Activated CD4-positive, alpha-beta T cell treated with anti-CD3 and anti-CD28 coated beads for 4 hours (primary cell): ENCODE measurements at regions not wholly inside any gene's neighbourhood (a gene's known extent, or its start where the extent isn't known, plus 50 kb on each side); places are given as distances from the start of the nearest gene placed in this dataset.
"Not testable (repeated sequence)": the region's sequence is repeated elsewhere in the genome, so short reads cannot be mapped to it uniquely, and the experiment has no call there.

Source experiments
- DNase-seq, 2 donors: peaks; one replicate each; pipeline ENCODE4 v3.0.0-alpha.2; 2020

DNA sequence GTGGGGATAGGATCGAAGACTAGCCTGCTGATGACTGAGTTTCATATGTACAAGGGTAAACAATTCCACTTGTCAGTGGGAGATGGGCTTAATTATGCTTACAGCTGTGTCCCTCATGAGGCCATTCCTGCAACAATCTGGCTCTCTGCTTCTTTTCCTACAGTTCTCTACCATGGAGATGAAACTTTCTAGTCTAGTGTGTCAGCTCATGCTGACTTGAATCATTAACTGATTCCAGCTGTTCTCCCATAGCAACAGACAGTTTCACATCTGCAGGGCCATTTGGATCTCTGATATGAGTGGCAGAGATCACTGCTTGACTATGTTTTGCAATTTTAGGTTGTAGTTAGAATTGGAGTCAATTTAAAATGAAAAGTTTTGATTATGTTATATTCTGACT lies 1251.7 kb upstream of the RAG2 start:
- DNase-seq: no peak

DNA sequence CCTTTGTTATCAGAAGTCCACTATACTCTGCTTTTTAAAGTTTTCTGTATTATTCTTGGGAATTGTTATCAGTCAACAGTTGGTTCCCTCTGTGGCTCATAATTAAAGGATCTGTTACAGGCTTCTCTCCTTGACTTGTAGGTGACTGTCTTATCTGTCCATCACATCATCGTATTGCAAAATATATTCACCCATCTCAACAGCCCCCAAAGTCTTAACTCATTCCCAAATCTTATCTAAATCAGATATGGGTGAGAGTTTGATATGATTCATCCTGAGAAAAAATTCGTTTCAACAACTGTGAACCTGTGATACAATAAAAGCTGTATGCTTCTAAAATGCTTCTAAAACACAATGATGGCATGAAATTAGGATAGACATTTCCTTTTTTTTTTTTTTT lies 1245.6 kb upstream of the RAG2 start:
- no peak for DNase-seq

DNA sequence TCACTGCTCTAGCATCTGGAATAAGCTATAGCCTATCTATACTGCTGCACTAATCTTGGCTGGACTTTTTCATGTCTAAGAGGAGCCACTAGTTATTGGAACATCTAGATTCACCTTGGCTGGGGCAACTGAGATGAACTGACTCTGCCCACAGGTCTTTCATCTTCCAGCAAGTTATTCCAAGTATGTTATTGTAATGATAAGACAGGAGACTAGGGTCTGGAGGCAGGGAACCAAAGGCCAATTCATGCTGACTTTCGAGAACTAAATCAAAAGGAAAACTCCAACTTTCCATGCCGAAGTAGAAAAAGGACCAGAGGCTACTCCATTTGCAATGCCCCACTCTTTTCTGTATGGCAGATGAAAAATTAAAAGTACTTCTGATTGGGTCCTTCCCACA lies 1243.0 kb upstream of the RAG2 start:
- no peak for DNase-seq

DNA sequence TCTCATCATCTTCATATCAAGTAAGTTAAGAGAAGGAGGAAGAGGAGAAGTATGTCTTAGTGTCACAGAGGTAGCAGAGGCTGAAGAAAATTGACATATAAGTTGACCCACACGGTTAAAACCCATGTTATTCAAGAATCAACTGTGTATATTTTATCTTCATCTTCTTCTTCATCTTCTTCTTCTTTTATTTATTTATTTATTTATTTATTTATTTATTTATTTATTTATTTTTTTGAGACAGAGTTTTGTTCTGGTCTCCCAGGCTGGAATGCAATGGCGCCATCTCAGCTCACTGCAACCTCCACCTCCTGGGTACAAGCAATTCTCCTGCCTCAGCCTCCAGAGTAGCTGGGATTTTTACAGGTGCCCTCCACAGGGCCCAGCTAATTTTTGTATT lies 1242.3 kb upstream of the RAG2 start:
- DNase-seq: not testable (repeated sequence)

DNA sequence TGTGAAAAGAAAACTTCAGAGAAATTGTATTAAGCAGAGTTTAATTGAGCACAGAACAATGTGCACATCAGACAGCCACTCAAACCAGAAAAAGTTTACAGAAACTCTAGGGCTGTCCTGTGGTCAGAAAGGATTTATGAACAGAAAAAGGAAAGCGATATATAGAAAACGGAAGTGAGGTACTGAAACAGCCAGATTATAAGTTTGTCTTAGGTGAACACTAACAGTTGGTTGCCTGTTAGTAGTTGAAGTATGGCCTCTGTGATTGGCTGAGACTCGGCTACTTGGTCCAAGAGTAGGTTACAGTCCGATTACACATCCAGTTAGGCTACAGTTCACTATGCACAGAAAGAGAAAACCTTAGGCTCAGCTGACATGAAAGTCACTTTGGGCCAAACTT lies 1232.5 kb upstream of the RAG2 start:
- DNase-seq: no peak

DNA sequence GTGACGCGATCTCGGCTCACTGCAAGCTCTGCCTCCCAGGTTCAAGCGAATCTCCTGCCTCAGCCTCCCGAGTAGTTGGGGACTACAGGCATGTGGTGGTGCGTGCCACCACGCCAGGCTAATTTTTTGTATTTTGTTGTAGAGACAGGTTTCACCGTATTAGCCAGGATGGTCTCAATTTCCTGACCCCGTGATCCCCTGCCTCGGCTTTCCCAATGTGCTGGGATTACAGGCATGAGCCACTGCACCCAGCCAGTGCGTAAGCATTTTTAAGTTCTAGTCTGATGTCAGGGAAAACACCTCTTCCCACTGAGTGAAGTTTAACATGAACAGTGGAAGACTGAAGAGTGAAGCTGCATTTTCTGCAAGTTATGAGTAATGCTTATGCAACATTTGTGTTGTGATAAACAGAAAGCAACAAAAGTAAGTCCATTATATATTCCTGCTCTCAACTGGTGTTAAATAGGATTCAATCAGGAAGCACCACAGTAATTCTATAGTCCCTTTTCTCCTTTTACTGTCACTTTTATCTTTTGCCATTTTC lies 1219.8 kb upstream of the RAG2 start:
- DNase-seq: no peak

DNA sequence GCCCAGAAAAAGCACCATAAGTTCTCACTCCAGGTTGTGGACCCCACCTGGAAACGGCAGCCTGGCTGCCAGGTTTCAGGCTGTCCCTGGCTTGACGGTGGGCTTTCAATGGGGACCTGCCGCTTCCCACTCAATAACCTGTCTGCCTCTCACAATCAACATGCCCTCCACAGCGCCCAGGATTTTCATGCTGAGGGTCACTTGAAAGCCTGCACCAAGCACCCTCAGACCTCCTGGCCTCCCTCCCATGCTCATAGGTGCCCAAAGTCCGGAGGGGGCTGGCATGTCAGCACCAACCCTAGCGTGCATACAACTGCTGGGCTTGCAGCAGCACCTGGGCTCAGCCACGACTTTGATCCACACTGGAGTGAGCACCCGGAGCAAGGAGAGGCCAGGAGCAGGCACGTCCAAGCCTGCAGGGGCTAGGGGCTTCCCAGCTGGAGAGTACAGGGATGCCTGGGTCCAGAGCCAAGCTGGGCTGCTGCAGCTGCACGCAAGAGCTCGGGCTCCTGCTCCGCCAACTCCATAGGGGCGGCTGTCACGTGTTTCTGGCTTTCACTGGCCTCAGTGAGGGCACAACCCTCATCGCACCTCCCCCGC lies 1214.3 kb upstream of the RAG2 start:
- no peak for DNase-seq

DNA sequence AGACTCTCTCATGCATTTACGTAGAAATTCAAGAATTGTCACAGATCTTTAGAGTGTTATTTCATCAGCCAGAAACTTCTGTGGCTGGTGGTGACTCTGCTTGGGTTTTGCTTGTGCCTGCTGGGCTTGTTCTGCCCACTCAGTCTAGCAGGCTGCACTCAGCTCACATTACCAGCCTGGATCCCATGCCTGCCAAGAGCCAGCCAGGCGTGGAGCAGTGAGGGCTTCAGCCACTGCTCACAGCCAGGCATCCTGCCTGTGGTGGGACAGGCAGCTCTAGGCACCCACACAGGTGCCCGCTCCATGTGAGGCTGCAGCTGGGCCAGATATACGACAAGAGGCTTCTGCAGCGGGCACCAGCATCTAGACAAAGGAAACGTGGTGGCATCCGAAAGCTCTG lies 1213.3 kb upstream of the RAG2 start:
- DNase-seq: no peak

DNA sequence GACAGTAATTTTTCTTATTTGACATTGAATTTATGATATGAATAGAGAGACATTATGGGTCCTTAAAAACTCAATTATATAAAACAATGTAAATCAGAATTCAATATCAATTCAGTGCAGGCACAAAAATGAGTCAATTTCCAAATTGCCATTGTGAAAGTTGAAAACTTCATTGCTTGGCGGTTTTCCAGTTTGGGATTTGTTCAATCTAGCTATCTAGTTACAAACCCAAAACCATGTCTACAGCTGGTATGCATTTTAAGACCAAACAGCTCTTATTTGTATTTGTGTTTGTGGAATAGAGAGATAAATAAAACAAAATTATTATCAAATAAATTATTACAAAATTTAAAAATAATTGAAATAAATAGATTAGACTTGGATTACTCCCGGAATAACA lies 1206.6 kb upstream of the RAG2 start:
- DNase-seq: no peak

DNA sequence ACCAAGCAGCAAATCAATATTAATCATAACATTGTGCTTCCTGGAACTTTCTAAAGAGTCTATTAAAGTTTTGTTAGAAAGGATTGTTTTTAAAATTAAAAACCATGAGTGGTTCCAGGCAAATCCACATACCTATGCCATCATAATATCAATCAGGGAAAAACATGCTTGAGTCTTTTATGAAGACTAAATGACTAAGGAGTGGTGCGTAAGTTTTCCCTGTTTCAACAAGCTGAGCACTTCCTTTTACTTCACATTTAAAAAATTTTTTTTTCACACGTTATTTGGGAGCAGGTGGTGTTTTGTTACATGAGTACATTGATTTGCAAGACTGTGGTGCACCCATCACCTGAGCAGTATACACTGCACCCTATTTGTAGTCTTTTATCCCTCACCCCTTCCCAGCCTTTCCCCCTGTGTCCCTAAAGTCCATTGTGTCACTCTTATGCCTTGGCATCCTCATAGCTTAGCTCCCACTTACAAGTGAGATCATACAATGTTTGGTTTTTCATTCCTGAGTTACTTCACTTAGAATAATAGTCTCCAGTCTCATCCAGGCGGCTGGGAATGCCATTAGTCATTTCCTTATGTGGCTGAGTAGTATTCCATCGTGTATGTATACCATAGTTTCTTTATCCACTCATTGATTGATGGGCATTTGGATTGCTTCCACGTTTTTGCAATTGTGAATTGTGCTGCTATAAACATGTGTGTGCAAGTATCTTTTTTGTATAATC lies 1190.3 kb upstream of the RAG2 start:
- DNase-seq: no peak

DNA sequence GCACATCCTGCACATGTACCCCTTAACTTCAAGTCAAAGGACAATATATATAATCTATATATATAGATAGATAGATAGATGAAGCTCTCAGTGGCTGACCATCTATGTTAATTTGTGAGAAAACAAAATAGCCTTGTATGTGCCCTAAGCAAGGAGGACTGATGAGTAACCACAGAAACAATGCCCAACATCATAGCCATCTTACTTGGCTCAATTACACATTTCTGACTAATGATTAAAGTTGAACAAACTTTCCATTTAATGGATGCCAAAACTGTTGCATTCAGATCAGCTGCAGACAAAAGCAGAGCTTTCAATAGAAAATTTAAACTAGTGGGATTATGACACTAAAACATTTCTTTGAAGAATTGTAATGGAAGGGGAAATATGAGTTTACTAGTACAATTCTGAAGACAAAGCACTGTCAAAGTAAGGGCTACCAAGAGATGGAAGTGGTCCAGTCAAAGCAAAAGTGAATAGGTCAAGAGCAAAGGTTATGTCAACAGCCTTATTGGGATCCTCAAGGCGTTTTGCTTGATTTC lies 1188.2 kb upstream of the RAG2 start:
- no peak for DNase-seq

DNA sequence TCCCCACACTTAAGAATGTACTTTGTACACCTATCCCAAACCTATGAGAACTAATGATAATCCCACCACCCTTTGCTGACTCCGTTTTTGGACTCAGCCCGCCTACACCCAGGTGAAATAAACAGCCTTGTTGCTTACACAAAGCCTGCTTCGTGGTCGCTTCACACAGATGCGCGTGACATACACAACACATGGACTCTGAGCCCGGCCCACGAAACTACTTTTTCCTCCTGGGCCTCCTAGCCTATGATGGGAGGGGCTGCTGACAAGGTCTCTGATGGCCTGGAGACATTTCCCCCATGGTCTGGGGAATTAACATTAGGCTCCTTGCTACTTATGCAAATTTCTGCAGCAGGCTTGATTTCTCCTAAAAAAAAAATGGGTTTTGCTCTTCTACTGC lies 1176.4 kb upstream of the RAG2 start:
- DNase-seq: no peak

DNA sequence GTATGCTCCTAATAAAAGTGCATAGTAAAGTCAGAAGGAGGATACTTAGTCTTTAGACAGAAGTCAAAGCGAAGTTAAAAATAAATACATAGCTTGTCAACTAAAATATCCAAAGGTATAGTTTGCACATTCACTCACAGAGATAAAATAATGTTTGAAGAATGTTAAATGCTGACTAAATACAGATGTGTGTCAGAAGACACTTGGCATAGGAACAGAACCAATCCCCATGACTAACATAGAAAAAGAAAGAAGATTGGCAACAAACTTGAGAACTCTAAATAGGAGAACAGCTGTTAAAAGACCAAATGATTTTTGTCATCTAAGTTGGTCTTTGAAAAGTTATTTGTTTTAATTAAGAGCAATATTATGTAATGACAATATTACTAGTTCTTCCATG lies 1172.1 kb upstream of the RAG2 start:
- no peak for DNase-seq

DNA sequence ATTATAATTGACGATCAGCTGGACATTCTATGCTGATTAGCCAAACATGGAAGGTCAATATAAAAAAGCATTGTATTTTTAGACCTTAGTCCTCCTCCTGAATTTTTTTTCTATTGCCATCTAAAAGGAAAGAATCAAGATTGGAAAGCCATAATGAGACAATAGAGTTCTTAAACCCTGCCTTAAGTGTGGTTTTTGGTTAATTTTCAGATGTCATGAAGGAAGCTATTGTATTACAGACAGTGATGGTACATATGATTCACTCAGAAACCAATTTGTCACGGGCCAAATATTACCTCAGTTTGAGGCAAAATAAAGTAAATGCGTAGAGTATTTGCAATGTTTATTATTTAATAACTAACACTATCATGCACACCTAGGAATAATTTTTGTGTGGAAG lies 1164.0 kb upstream of the RAG2 start:
- no peak for DNase-seq

DNA sequence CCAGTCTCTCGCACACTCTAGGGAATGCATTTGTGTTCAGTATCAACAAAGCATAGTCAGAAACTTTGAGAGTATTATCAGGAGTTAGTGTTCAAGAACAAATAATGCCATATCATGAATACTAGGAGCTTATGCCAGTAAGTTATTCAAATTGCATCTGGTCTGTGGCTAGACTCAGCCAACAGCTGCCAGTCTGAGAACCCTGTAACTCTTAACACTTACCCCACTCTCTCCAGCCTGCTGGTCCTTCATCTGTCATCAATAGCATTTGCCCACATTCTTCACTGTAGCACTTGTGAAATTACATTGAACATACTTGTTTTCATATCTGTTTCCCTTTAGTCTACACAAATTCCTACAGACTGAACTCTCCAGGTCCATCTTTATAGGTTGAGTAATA lies 1157.5 kb upstream of the RAG2 start:
- DNase-seq: no peak

DNA sequence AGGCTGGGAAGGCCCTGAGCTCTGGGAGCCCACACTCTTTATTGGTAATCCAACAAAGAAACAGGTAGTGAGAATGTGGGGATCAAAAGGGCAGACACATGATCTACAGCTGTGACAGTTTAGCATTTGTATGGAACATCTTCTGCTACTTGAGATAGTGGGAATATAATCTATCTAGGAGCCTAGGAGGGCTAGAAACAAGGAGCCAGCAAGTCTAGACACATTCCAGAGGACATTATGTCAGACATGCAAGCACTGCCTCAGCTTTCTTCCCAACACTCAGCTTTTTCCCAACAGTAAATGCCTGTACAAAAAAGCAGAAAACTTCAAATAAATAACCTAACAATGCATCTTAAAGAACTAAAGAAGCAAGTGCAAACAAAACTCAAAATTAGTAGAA lies 1150.6 kb upstream of the RAG2 start:
- no peak for DNase-seq

DNA sequence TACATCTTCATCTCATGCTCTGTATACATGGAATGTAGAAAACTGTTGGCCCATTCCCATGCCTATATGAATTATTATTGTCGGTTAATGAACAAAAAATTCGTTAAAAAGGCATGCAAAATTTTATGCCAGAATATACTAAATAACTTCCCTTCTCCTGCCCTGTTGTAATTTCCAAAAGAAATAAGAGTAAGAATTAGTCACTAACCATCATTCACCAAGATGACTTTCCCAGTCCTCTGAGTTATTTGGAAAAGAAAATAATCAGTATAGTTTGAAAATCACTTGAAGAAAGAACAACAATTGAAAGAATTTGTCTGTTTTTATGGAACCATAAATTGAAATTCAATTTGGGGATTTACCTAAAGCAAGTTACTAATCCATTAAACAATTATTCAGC lies 1149.1 kb upstream of the RAG2 start:
- DNase-seq: no peak

DNA sequence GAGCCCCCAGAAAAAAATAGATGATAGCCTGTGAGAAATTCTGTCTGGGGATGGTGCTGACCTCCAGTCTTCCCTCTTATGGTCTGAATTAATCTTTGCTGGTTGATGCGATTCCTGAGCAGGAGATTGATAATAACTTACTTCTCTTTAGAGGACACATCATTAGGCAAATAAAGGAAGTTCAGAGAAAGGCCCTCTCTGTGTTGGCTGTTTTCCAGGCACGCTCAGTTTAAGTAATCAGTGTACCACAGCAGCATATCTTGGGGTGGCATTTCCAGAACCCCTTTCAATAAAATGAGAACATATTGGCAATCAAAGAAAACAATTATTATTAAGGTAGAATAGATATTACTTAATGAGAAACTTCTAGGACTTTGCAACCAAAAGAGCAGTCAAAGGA lies 1129.3 kb upstream of the RAG2 start:
- no peak for DNase-seq

DNA sequence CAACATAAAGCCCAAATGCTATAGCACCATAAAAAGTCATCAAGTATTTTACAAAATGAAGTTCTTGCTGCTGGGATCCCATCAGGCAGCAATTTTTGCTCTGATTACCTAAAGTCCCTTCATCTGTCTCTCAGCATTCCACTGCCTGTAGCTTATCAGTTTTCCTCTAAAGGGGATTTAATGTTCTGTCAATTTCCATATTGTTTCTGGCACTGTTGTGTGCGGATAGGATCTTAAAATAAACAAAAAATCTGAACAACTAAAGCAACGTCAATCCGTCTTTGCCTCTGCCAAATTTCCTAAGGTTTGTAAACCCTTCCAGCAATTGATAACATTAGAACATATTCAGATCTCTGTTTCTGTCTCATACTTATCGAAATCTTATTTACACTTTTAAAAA lies 1126.3 kb upstream of the RAG2 start:
- DNase-seq: no peak

DNA sequence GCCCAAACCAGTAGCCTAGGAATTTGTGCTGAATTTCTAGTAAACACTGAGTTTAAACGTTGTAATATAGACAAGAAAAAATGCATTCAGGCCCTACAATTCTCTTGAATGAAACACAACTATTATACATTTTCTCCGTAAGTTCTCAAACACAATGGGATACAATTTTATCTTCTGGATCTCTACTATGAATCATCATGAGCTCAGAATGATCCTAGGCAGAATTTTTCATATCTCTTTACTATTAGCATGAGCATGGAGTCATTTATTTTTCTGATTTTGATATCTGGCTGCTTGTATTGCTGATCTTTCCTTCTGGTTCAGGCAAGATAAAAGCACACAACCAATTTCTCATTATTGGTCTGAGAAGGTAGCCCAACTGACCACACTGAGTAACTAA lies 1123.4 kb upstream of the RAG2 start:
- DNase-seq: no peak

DNA sequence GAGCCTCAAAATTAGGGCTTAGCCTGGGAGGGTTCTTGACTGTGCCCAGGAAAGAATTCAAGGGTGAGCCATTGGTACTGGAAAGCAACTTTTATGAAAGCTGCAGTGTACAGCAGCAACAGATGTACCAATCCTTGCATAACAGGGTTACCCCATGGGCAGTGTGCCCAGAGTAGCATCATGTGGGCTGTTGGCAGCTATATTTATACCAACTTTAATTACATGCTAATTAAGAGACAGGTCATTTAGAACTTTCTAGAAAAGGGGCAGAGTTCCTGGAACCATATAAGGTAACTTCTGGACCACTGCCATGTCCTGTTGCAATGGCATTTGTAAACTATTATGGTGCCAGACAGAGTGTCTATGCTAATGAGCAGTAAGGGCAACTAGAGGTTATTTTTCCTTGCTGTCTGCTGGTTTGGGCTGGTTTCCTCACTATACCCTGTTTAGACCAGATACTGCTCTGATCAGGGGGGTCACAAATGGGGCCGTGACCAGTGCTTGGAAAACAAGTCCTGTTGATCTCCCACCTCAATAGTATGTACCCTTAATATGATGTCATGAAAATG lies 1120.5 kb upstream of the RAG2 start:
- DNase-seq: no peak

DNA sequence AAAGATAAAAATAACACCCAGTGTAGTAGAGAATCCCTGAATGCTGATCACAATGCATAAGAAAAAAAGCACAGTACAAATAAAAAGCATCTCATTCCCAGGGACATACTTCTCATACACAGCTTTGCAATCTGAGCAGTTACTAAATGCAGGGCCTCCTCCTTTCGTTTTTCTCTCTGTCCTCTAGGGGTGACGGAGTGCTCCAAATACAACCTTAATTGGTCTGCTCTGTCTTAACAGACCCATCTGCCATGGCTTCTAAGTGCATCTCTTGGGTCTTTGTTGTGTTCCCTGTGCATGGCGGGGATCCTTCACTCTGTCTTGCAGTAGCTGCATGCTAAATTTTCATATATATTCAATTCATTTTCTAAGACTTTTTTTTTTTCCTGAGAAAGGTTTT lies 1114.2 kb upstream of the RAG2 start:
- DNase-seq: no peak

DNA sequence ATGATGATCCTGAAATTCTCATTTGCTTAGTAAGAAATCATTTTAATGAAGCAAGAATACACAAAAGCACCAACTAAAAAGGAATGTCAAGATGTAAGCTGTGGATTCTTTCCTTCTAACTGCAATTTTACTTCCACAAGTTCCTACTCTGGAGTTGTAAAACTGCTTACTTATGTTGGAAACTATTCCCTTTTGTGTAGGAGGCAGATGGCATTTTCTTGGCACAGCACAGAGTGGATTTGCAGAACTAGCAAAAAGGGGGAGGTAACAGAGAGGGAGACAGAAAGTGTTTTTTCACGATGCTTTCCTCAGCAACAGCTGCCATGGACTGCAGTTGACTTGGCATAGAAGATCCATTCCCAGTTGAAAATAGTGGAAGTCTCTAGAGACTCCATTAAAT lies 1112.0 kb upstream of the RAG2 start:
- no peak for DNase-seq

DNA sequence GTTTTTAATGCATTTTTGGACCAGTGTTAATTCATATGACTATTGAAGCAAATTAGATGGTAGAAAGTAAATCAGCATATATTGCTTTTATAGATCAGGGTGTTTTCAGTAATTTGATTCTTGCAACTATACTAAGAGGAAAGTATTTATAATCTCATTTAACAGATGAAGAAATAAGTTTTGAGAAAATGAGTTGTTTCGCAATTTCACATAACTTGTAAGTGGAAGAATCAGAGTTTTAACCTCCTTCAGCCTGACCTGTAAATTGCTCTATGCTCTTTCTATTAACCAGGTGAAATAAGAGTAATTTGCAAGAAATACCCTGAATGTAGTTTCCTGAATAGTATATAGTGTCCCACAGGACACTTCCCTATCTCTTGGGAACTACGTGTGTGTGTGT lies 1106.8 kb upstream of the RAG2 start:
- no peak for DNase-seq
